ENCODE measurements at regions not wholly inside any gene's neighbourhood (a gene's known extent, or its start where the extent isn't known, plus 50 kb on each side); places are given as distances from the start of the nearest gene placed in this dataset.

- TF ChIP-seq CTCF (IDR thresholded peaks at IDR 0.05) (no peak), POLR2A (IDR thresholded peaks at IDR 0.05) (no peak)
Observed at GRCh38 chr10:20618011-20618547, 279.0 kb downstream of the NEBL start.

Data from right lobe of liver (tissue), 4 donors.